CD4-positive, alpha-beta T cell (primary cell): ENCODE measurements at regions not wholly inside any gene's neighbourhood (a gene's known extent, or its start where the extent isn't known, plus 50 kb on each side); places are given as distances from the start of the nearest gene placed in this dataset.

Experiments used
- ATAC-seq: fragments of 200-7000 bp; cut with Tn5 transposase; one replicate; pipeline ENCODE4 v1.10.0; 2022; ENCODE audit warnings: mild to moderate bottlenecking; ENCODE audit not compliant: poor library complexity
- CTCF ChIA-PET: fragments of 350-600 bp; sonication (Branson Sonifier 250); formaldehyde crosslinking; loops from one replicate; lab custom pipeline; 2021; ENCODE audit warnings: antibody characterized with exemption, inconsistent platforms; lab: Charles Lee
- POLR2A ChIA-PET: fragments of 350-600 bp; sonication (Branson Sonifier 250); formaldehyde crosslinking; loops from one replicate; lab custom pipeline; 2021; ENCODE audit warnings: antibody characterized with exemption, inconsistent platforms; lab: Charles Lee
- DNase-seq, 14 experiments: peaks; one replicate each; pipeline ENCODE4 v3.0.0-alpha.2; 2013 to 2020; ENCODE audit warnings: mixed read lengths in 2 of 14
- H3K27ac ChIP-seq, 2 donors: one replicate each; pipeline versions ENCODE4 v1.5.1 to v1.7.0; 2013; ENCODE audit warnings: low read length in 2 of 2, low read depth in 1 of 2, mild to moderate bottlenecking in 1 of 2
- H3K27me3 ChIP-seq, 2 experiments: 1 replicate in 1 of 2; 2 replicates in 1 of 2; pipeline versions ENCODE4 v1.6.1 to v1.7.0; 2013; ENCODE audit warnings: low read length in 2 of 2, control low read depth in 1 of 2, mild to moderate bottlenecking in 1 of 2, moderate library complexity in 1 of 2; ENCODE audit not compliant: insufficient read depth in 2 of 2, control insufficient read depth in 1 of 2
- H3K36me3 ChIP-seq: one replicate; pipeline ENCODE4 v1.6.1; 2013; ENCODE audit warnings: low read length, control low read depth; ENCODE audit not compliant: insufficient read depth
- H3K4me1 ChIP-seq: one replicate; pipeline ENCODE4 v1.6.1; 2013; ENCODE audit warnings: low read length, control low read depth; ENCODE audit not compliant: insufficient read depth
- H3K4me3 ChIP-seq: one replicate; pipeline ENCODE4 v1.5.1; 2013; ENCODE audit warnings: mild to moderate bottlenecking, low read length, moderate library complexity
- H3K9me3 ChIP-seq, 2 experiments: 1 replicate in 1 of 2; 2 replicates in 1 of 2; pipeline versions ENCODE4 v1.6.1 to v1.7.0; 2013; ENCODE audit warnings: low read length in 2 of 2, mild to moderate bottlenecking in 2 of 2, control low read depth in 1 of 2, moderate library complexity in 1 of 2; ENCODE audit not compliant: control insufficient read depth in 1 of 2, insufficient read depth in 1 of 2
- H3K27ac Mint-ChIP-seq: one replicate; pipeline ENCODE4 v1.8.0; 2020; ENCODE audit warnings: mixed read lengths
- H3K27me3 Mint-ChIP-seq: one replicate; pipeline ENCODE4 v1.8.0; 2021; ENCODE audit warnings: mixed read lengths
- H3K36me3 Mint-ChIP-seq: one replicate; pipeline ENCODE4 v1.8.0; 2021; ENCODE audit warnings: low read depth, mixed read lengths
- H3K4me1 Mint-ChIP-seq: one replicate; pipeline ENCODE4 v1.8.0; 2021; ENCODE audit warnings: low read depth, mixed read lengths
- H3K4me3 Mint-ChIP-seq: one replicate; pipeline ENCODE4 v1.8.0; 2020; ENCODE audit warnings: mild to moderate bottlenecking, mixed read lengths
- H3K9me3 Mint-ChIP-seq: one replicate; pipeline ENCODE4 v1.8.0; 2020; ENCODE audit warnings: mixed read lengths
- intact Hi-C, 2 experiments: fragments of 100-400 bp; cut with DNase I in 1 of 2; cut with micrococcal nuclease in 1 of 2; formaldehyde crosslinking; loops; one replicate each; pipeline versions ENCODE4 v1.15.1 to v1.9.0; 2023 to 2025; cut with DNase I, micrococcal nuclease
- TF ChIP-seq, protein P1 (sequence below): fragments of 200-600 bp; IDR thresholded peaks from one replicate; pipeline ENCODE4 v1.8.0; 2022; ENCODE audit warnings: antibody characterized with exemption, mild to moderate bottlenecking

- H3K27me3 ChIP-seq, result no peaks in the 10 kb centered on the region
- Mint-ChIP-seq H3K27ac (no peak overlapping the region), H3K4me3 (no peak overlapping the region), H3K4me1 (no peaks in the 10 kb centered on the region), H3K36me3 (no peaks in the 10 kb centered on the region), H3K27me3 (peaks cover 9% of the 10 kb centered on the region), H3K9me3 (no peaks in the 10 kb centered on the region)
- no peaks in the 10 kb centered on the region for H3K36me3 ChIP-seq
- ATAC-seq (no peak), DNase-seq (no peak)
- peaks cover 0 to 8% of the 10 kb centered on the region in 2 experiments for H3K9me3 ChIP-seq
- intact Hi-C loops, result loop anchor here in 1 of 2 experiments (10.0 kb wide), 1 partner anchor 65 kb away; no protein-coding TSS in a partner anchor
- TF ChIP-seq, protein P1, sequence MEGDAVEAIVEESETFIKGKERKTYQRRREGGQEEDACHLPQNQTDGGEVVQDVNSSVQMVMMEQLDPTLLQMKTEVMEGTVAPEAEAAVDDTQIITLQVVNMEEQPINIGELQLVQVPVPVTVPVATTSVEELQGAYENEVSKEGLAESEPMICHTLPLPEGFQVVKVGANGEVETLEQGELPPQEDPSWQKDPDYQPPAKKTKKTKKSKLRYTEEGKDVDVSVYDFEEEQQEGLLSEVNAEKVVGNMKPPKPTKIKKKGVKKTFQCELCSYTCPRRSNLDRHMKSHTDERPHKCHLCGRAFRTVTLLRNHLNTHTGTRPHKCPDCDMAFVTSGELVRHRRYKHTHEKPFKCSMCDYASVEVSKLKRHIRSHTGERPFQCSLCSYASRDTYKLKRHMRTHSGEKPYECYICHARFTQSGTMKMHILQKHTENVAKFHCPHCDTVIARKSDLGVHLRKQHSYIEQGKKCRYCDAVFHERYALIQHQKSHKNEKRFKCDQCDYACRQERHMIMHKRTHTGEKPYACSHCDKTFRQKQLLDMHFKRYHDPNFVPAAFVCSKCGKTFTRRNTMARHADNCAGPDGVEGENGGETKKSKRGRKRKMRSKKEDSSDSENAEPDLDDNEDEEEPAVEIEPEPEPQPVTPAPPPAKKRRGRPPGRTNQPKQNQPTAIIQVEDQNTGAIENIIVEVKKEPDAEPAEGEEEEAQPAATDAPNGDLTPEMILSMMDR, result no peak
- no peak overlapping the region for H3K4me3 ChIP-seq
- H3K4me1 ChIP-seq, result no peaks in the 10 kb centered on the region
- POLR2A ChIA-PET, result no interaction called here
- no peak overlapping the region for H3K27ac ChIP-seq
- CTCF ChIA-PET, result no interaction called here
Measured at GRCh38 chr18:22609642-22610041, 191.9 kb upstream of the CTAGE1 start.

GRCh38 chr18:22613058-22613690, 195.5 kb upstream of the CTAGE1 start:
- H3K9me3 ChIP-seq, result peaks cover 0 to 5% of the 10 kb centered on the region in 2 experiments
- no peaks in the 10 kb centered on the region for H3K4me1 ChIP-seq
- H3K27me3 ChIP-seq, result no peaks in the 10 kb centered on the region
- TF ChIP-seq, protein P1, result no peak
- no peak overlapping the region for H3K27ac Mint-ChIP-seq
- H3K4me3 ChIP-seq, result no peak overlapping the region
- H3K4me1 Mint-ChIP-seq, result no peaks in the 10 kb centered on the region
- CTCF ChIA-PET, result no interaction called here
- no peaks in the 10 kb centered on the region for H3K36me3 ChIP-seq
- DNase-seq, result no peak
- no peaks in the 10 kb centered on the region for H3K36me3 Mint-ChIP-seq
- H3K4me3 Mint-ChIP-seq, result no peak overlapping the region
- no peak for ATAC-seq
- no peak overlapping the region for H3K27ac ChIP-seq
- intact Hi-C loops, result no loop called here
- peaks cover 9% of the 10 kb centered on the region for H3K27me3 Mint-ChIP-seq
- POLR2A ChIA-PET, result no interaction called here
- no peaks in the 10 kb centered on the region for H3K9me3 Mint-ChIP-seq

DNA sequence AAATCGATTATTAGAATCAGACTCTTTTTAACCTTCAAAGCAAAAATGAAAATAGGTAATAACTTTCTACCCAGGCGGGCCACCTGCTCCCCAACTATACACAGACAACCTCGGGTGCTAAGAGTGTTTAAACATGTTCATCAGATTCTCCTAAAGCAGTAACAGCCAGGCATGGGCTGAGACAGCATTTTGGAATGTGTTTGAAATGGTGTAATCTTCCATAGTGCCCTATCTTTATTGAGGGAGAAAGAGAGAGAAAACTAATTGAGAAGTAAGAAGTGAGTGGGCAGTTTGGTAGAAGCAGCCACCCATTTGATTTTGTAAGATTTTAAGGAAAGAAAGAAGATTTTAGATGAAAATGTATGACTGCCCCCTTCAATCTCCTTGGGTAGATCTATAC, 196.1 kb upstream of the CTAGE1 start:
- Mint-ChIP-seq H3K27me3 (peaks cover 9% of the 10 kb centered on the region), H3K36me3 (no peaks in the 10 kb centered on the region), H3K4me1 (no peaks in the 10 kb centered on the region), H3K27ac (no peak overlapping the region), H3K9me3 (no peaks in the 10 kb centered on the region), H3K4me3 (no peak overlapping the region)
- DNase-seq (no peak), ATAC-seq (no peak)
- intact Hi-C loops, result no loop called here
- no peak overlapping the region for H3K4me3 ChIP-seq
- ChIA-PET CTCF (no interaction called here), POLR2A (no interaction called here)
- no peak overlapping the region for H3K27ac ChIP-seq
- no peaks in the 10 kb centered on the region for H3K36me3 ChIP-seq
- TF ChIP-seq, protein P1, result no peak
- no peaks in the 10 kb centered on the region for H3K27me3 ChIP-seq
- H3K4me1 ChIP-seq, result no peaks in the 10 kb centered on the region
- peaks cover 0 to 5% of the 10 kb centered on the region in 2 experiments for H3K9me3 ChIP-seq
